NT2/D1 (cell line): ENCODE measurements at regions not wholly inside any gene's neighbourhood (a gene's known extent, or its start where the extent isn't known, plus 50 kb on each side); places are given as distances from the start of the nearest gene placed in this dataset.

ENCODE experiments used
- DNase-seq: peaks from one replicate; pipeline ENCODE4 v3.0.0-alpha.2; 2011; ENCODE audit warnings: low read depth, low spot score
- H3K27me3 ChIP-seq: 2 replicates; pipeline ENCODE4 v1.6.0; 2011; ENCODE audit warnings: mild to moderate bottlenecking; ENCODE audit not compliant: insufficient read length, insufficient read depth
- H3K36me3 ChIP-seq: 2 replicates; pipeline ENCODE4 v1.6.1; 2011; ENCODE audit warnings: mild to moderate bottlenecking, low read length, mixed read lengths; ENCODE audit not compliant: insufficient read depth, insufficient read length
- H3K4me1 ChIP-seq: 2 replicates; pipeline ENCODE4 v1.5.1; 2011; ENCODE audit not compliant: insufficient read depth, insufficient read length
- H3K4me3 ChIP-seq: 2 replicates; pipeline ENCODE4 v1.5.1; 2011; ENCODE audit warnings: low read depth; ENCODE audit not compliant: insufficient read length
- H3K9ac ChIP-seq: 2 replicates; pipeline ENCODE4 v1.6.0; 2011; ENCODE audit warnings: low read depth; ENCODE audit not compliant: insufficient read length
- H3K9me3 ChIP-seq: 2 replicates; pipeline ENCODE4 v1.5.1; 2011; ENCODE audit warnings: mild to moderate bottlenecking, low read length; ENCODE audit not compliant: insufficient read depth
- SUZ12 ChIP-seq: IDR thresholded peaks from 2 replicates; pipeline ENCODE4 v1.6.1; 2011; ENCODE audit not compliant: insufficient read length, insufficient read depth; ENCODE audit errors: extremely low read depth
- YY1 ChIP-seq: IDR thresholded peaks from 2 replicates; pipeline ENCODE4 v1.6.1; 2011; ENCODE audit not compliant: insufficient read length, insufficient read depth
- ZNF274 ChIP-seq: IDR thresholded peaks from 2 replicates; pipeline ENCODE4 v1.6.1; 2011; ENCODE audit warnings: mild to moderate bottlenecking, low read depth, low read length

GRCh38 chr4:160247091-160247656, 1144.3 kb downstream of the RAPGEF2 start:
- TF ChIP-seq SUZ12: no peak
- no peak for TF ChIP-seq ZNF274
- no peak for TF ChIP-seq YY1
- no peak for DNase-seq
- H3K9ac ChIP-seq: no peak overlapping the region

GRCh38 chr4:160251522-160252170, 1148.8 kb downstream of the RAPGEF2 start:
- TF ChIP-seq SUZ12 (no peak), YY1 (no peak), ZNF274 (no peak)
- Histone ChIP-seq H3K36me3 (no peaks in the 10 kb centered on the region), H3K9ac (no peak overlapping the region)

More at GRCh38 chr4:160247091-160247656, 1144.3 kb downstream of the RAPGEF2 start:
- H3K4me1 ChIP-seq: no peaks in the 10 kb centered on the region
- no peak overlapping the region for H3K4me3 ChIP-seq
- H3K9me3 ChIP-seq: no peaks in the 10 kb centered on the region
- no peaks in the 10 kb centered on the region for H3K27me3 ChIP-seq
- no peaks in the 10 kb centered on the region for H3K36me3 ChIP-seq

GRCh38 chr4:160257318-160257717, 1154.4 kb downstream of the RAPGEF2 start:
- Histone ChIP-seq H3K9me3 (no peaks in the 10 kb centered on the region), H3K4me3 (no peak overlapping the region), H3K36me3 (no peaks in the 10 kb centered on the region), H3K27me3 (no peaks in the 10 kb centered on the region), H3K4me1 (no peaks in the 10 kb centered on the region), H3K9ac (no peak overlapping the region)
- no peak for DNase-seq
- TF ChIP-seq ZNF274: no peak
- TF ChIP-seq SUZ12: no peak
- TF ChIP-seq YY1: no peak

More at GRCh38 chr4:160251522-160252170, 1148.8 kb downstream of the RAPGEF2 start:
- Histone ChIP-seq H3K4me1 (no peaks in the 10 kb centered on the region), H3K27me3 (no peaks in the 10 kb centered on the region), H3K4me3 (no peak overlapping the region), H3K9me3 (no peaks in the 10 kb centered on the region)
- no peak for DNase-seq

- no peaks in the 10 kb centered on the region for H3K27me3 ChIP-seq
- H3K9ac ChIP-seq: no peak overlapping the region
- no peaks in the 10 kb centered on the region for H3K36me3 ChIP-seq
- no peak for DNase-seq
- no peaks in the 10 kb centered on the region for H3K9me3 ChIP-seq
- no peak for TF ChIP-seq ZNF274
- no peak for TF ChIP-seq YY1
- TF ChIP-seq SUZ12: no peak
- H3K4me1 ChIP-seq: no peaks in the 10 kb centered on the region
- H3K4me3 ChIP-seq: no peak overlapping the region
Measured at GRCh38 chr4:160265014-160265413, 1162.1 kb downstream of the RAPGEF2 start.

- no peak overlapping the region for H3K9ac ChIP-seq
- H3K36me3 ChIP-seq: no peaks in the 10 kb centered on the region
- H3K4me1 ChIP-seq: no peaks in the 10 kb centered on the region
- no peak overlapping the region for H3K4me3 ChIP-seq
- DNase-seq: no peak
- no peaks in the 10 kb centered on the region for H3K9me3 ChIP-seq
- no peaks in the 10 kb centered on the region for H3K27me3 ChIP-seq
- TF ChIP-seq ZNF274 (no peak), YY1 (no peak), SUZ12 (no peak)
Measured at GRCh38 chr4:160265836-160266235, 1163.0 kb downstream of the RAPGEF2 start.

GRCh38 chr4:160276785-160277325, 1174.0 kb downstream of the RAPGEF2 start:
- no peaks in the 10 kb centered on the region for H3K9me3 ChIP-seq
- no peak overlapping the region for H3K4me3 ChIP-seq
- H3K9ac ChIP-seq: no peak overlapping the region
- H3K27me3 ChIP-seq: no peaks in the 10 kb centered on the region
- H3K36me3 ChIP-seq: no peaks in the 10 kb centered on the region
- TF ChIP-seq YY1 (no peak), SUZ12 (no peak), ZNF274 (no peak)
- no peaks in the 10 kb centered on the region for H3K4me1 ChIP-seq
- DNase-seq: no peak

- no peaks in the 10 kb centered on the region for H3K36me3 ChIP-seq
- no peaks in the 10 kb centered on the region for H3K4me1 ChIP-seq
- no peak overlapping the region for H3K9ac ChIP-seq
- no peaks in the 10 kb centered on the region for H3K27me3 ChIP-seq
- no peaks in the 10 kb centered on the region for H3K9me3 ChIP-seq
- TF ChIP-seq YY1 (no peak), SUZ12 (no peak), ZNF274 (no peak)
- no peak for DNase-seq
- H3K4me3 ChIP-seq: no peak overlapping the region
Measured at GRCh38 chr4:160283081-160283480, 1180.2 kb downstream of the RAPGEF2 start.
